GM18951 (cell line): ENCODE measurements at regions not wholly inside any gene's neighbourhood (a gene's known extent, or its start where the extent isn't known, plus 50 kb on each side); places are given as distances from the start of the nearest gene placed in this dataset.
"Not testable (repeated sequence)": the region's sequence is repeated elsewhere in the genome, so short reads cannot be mapped to it uniquely, and the experiment has no call there.

ENCODE experiments used
- POLR2A ChIP-seq: IDR thresholded peaks from 4 replicates; pipeline ENCODE4 v1.6.1; 2011; ENCODE audit warnings: mild to moderate bottlenecking; ENCODE audit not compliant: insufficient read length, insufficient read depth; ENCODE audit errors: extremely low read depth
- in situ Hi-C: fragments of 300-500 bp; cut with MboI; formaldehyde crosslinking; loops from one replicate; pipeline ENCODE4 v1.12.0; 2022; ENCODE audit warnings: low sequenced_read_pairs, mixed read lengths, inconsistent platforms; ENCODE audit not compliant: unreplicated experiment

GRCh38 chr5:33179301-33179700, 261.5 kb upstream of the TARS1 start:
- in situ Hi-C loops, result no loop called here
- no peak for TF ChIP-seq POLR2A

- in situ Hi-C loops, result no loop called here
- no peak for TF ChIP-seq POLR2A
These were observed 259.9 kb upstream of the TARS1 start for GRCh38 chr5:33180900-33181299.

- TF ChIP-seq POLR2A, result no peak
- in situ Hi-C loops, result no loop called here
These were observed 257.8 kb upstream of the TARS1 start for GRCh38 chr5:33182986-33183385.

GRCh38 chr5:33184367-33184766, 256.4 kb upstream of the TARS1 start:
- no peak for TF ChIP-seq POLR2A
- in situ Hi-C loops, result no loop called here

GRCh38 chr5:33188089-33188488, 252.7 kb upstream of the TARS1 start:
- in situ Hi-C loops, result no loop called here

GRCh38 chr5:33194914-33195313, 245.9 kb upstream of the TARS1 start:
- TF ChIP-seq POLR2A, result no peak
- in situ Hi-C loops, result no loop called here

More at GRCh38 chr5:33188089-33188488, 252.7 kb upstream of the TARS1 start:
- no peak for TF ChIP-seq POLR2A

- in situ Hi-C loops, result no loop called here
- TF ChIP-seq POLR2A, result no peak
These were observed 245.2 kb upstream of the TARS1 start for GRCh38 chr5:33195431-33196165.

GRCh38 chr5:33198836-33199235, 241.9 kb upstream of the TARS1 start:
- in situ Hi-C loops, result no loop called here
- no peak for TF ChIP-seq POLR2A

GRCh38 chr5:33203931-33204330, 236.8 kb upstream of the TARS1 start:
- in situ Hi-C loops, result no loop called here
- TF ChIP-seq POLR2A, result no peak

GRCh38 chr5:33205079-33205478, 235.7 kb upstream of the TARS1 start:
- TF ChIP-seq POLR2A, result no peak
- in situ Hi-C loops, result no loop called here

GRCh38 chr5:33205727-33206410, 234.9 kb upstream of the TARS1 start:
- in situ Hi-C loops, result no loop called here
- TF ChIP-seq POLR2A, result no peak

GRCh38 chr5:33206962-33207506, 233.7 kb upstream of the TARS1 start:
- TF ChIP-seq POLR2A, result no peak
- in situ Hi-C loops, result no loop called here

- in situ Hi-C loops, result no loop called here
- TF ChIP-seq POLR2A, result no peak
These were observed 231.5 kb upstream of the TARS1 start for GRCh38 chr5:33209252-33209651.

- in situ Hi-C loops, result not testable (repeated sequence)
These were observed 230.5 kb upstream of the TARS1 start for GRCh38 chr5:33210221-33210620.
